ENCODE measurements at regions not wholly inside any gene's neighbourhood (a gene's known extent, or its start where the extent isn't known, plus 50 kb on each side); places are given as distances from the start of the nearest gene placed in this dataset.
A peak's percentile ranks its signal among the peaks of the same experiment; 100 is the strongest.

DNA sequence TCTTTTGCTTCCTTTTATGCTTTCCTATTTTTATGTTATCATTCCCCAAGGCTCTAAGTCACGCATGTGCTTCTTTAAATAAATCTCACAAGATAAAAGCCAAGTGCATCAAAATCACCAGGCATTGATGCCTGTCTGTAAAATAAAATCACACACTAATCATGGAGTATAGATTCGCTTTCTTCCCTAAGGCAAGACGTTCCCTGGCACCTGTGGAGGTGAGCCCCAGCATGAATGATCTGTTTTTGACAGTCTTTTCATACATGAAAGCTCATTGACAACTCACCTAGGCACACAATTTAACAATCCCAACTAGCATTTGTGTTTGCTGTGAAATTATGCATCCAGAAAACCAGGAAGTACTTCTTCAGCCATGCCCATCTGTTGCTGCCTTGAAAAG lies 146.9 kb upstream of the DMAC1 start:
- Histone ChIP-seq H3K36me3 (ENCODE audit: control insufficient read depth in 2 of 3, insufficient read depth in 3 of 3, low read length in 3 of 3) (no peaks in the 10 kb centered on the region), H3K4me3 (ENCODE audit: low read length) (no peak overlapping the region), H3K9me3 (ENCODE audit: control insufficient read depth in 2 of 3, low read length in 3 of 3) (no peaks in the 10 kb centered on the region), H3K27ac (ENCODE audit: low read depth, low read length) (no peak overlapping the region), H3K27me3 (ENCODE audit: control insufficient read depth in 2 of 2, insufficient read depth in 2 of 2, low read length in 2 of 2) (no peaks in the 10 kb centered on the region), H3K4me1 (ENCODE audit: control insufficient read depth in 2 of 2, insufficient read depth in 2 of 2, low read length in 2 of 2) (no peaks in the 10 kb centered on the region)
- DNase-seq = no peak
- Mint-ChIP-seq H3K4me1 (peaks cover 0 to 16% (median 8%) of the 10 kb centered on the region in 7 donors), H3K9me3 (peaks cover 0 to 10% (median 0%) of the 10 kb centered on the region in 11 donors), H3K36me3 (peaks cover 0 to 1% (median 0%) of the 10 kb centered on the region in 5 donors), H3K27me3 (no peaks in the 10 kb centered on the region), H3K4me3 (no peak overlapping the region), H3K27ac (no peak overlapping the region)
- ChIA-PET CTCF (no interaction called here), POLR2A (no interaction called here)
- intact Hi-C loops (cut with micrococcal nuclease) = no loop called here
- ATAC-seq = no peak

DNA sequence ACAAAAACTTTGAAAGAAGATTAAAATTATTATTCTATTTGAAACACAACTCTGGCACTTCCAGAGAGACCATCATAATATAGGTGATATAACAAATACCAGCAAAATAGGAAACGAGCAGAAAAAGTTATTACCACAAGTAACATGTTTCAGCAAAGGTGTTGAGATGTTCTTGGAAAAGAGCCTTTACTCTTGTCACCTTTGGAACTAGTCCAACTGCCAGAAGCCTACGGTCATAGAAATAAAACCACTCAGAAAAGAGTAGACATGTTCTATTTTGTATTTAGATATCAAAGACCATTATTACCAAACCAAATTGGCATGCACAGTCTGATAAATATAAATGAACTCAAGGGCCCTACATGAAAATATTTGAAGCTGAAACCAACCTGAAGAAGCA lies 145.0 kb upstream of the DMAC1 start:
- H3K9me3 Mint-ChIP-seq = peaks cover 0 to 21% (median 4%) of the 10 kb centered on the region in 11 donors
- ChIA-PET POLR2A (no interaction called here), CTCF (no interaction called here)
- DNase-seq (no peak), ATAC-seq (no peak)
- no peaks in the 10 kb centered on the region for H3K27me3 ChIP-seq (ENCODE audit: control insufficient read depth in 2 of 2, insufficient read depth in 2 of 2, low read length in 2 of 2)
- H3K4me1 ChIP-seq (ENCODE audit: control insufficient read depth in 2 of 2, insufficient read depth in 2 of 2, low read length in 2 of 2) = no peaks in the 10 kb centered on the region
- H3K27me3 Mint-ChIP-seq = no peaks in the 10 kb centered on the region
- H3K27ac ChIP-seq (ENCODE audit: low read depth, low read length) = no peak overlapping the region
- H3K4me1 Mint-ChIP-seq = peaks cover 0 to 16% (median 8%) of the 10 kb centered on the region in 7 donors
- no peak overlapping the region for H3K4me3 Mint-ChIP-seq
- no peak overlapping the region for H3K27ac Mint-ChIP-seq
- no peaks in the 10 kb centered on the region for H3K9me3 ChIP-seq (ENCODE audit: control insufficient read depth in 2 of 3, low read length in 3 of 3)
- intact Hi-C loops (cut with micrococcal nuclease) = no loop called here
- H3K36me3 Mint-ChIP-seq = peaks cover 0 to 7% (median 4%) of the 10 kb centered on the region in 5 donors
- H3K36me3 ChIP-seq (ENCODE audit: control insufficient read depth in 2 of 3, insufficient read depth in 3 of 3, low read length in 3 of 3) = no peaks in the 10 kb centered on the region
- H3K4me3 ChIP-seq (ENCODE audit: low read length) = no peak overlapping the region

DNA sequence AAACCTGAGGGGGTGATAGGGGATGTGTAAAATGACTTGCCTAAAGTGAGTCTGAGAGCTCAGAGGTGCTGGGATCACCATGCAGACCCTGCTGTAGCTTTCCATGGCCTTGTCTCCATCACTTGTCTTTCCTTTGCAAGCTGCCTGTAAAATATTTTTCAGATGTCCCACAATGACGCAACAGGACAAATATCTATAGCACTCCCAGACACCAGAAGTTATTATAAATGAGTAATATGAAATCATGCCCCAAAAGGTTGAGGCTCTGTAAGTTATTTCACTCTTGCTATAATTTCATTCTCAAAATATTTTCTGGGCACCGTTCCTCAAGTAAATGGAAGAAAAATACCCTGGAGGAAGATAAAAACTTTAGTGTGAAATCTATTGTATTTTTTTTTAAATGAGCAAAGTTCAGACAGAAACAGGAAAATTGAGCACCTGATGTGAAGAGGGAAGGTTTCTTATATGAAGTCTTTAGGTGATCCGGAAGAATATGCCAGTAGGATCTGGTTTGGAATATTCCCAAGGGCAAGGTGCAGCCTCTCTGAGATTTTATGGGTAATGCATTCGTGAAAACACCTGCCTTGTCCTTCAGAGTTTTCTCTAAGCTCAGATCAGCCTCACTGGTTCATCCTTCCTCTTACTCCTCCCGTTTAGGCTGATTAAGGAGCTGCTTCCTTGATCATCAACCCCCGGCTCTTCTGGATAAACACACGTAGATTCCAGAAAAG lies 138.3 kb upstream of the DMAC1 start:
- Mint-ChIP-seq H3K4me3 (peak overlapping the region in 2 of 10 donors; percentile 6 to 27), H3K9me3 (peaks cover 0 to 25% (median 5%) of the 10 kb centered on the region in 11 donors), H3K36me3 (peaks cover 0 to 18% (median 4%) of the 10 kb centered on the region in 5 donors), H3K4me1 (peaks cover 9 to 41% (median 30%) of the 10 kb centered on the region in 7 donors), H3K27me3 (no peaks in the 10 kb centered on the region), H3K27ac (peak overlapping the region in 8 of 9 donors; percentile 3 to 98 (median 65))
- intact Hi-C loops (cut with micrococcal nuclease) = loop anchor here (2.0 to 10.0 kb wide), 4 partner anchors 139 to 326 kb away; partner anchors contain the start of gene DMAC1 (in 1 of the 2)
- Histone ChIP-seq H3K27ac (ENCODE audit: low read depth, low read length) (no peak overlapping the region), H3K36me3 (ENCODE audit: control insufficient read depth in 2 of 3, insufficient read depth in 3 of 3, low read length in 3 of 3) (no peaks in the 10 kb centered on the region), H3K4me3 (ENCODE audit: low read length) (no peak overlapping the region), H3K9me3 (ENCODE audit: control insufficient read depth in 2 of 3, low read length in 3 of 3) (no peaks in the 10 kb centered on the region), H3K4me1 (ENCODE audit: control insufficient read depth in 2 of 2, insufficient read depth in 2 of 2, low read length in 2 of 2) (peaks cover 19 to 29% of the 10 kb centered on the region in 2 donors), H3K27me3 (ENCODE audit: control insufficient read depth in 2 of 2, insufficient read depth in 2 of 2, low read length in 2 of 2) (no peaks in the 10 kb centered on the region)
- no peak for DNase-seq
- POLR2A ChIA-PET = no interaction called here
- ATAC-seq = no peak
- CTCF ChIA-PET = no interaction called here

DNA sequence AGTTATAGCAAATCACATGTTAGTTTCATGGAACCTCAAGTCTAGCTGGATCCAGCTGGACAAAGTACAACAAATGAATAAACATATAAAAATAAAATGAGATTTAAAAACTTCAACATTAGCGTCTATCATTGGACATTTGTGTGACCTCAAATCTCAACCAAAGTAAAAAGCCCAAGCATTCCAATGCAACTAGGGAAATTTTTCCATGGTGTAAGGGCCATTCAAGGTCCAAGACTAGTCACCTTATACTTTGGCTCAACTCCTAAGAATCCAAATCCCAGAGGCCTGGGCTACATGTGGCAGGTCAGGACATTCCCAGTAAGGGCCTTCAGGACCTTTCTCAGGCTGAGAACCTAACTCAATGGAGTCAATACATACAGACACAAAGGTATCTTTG lies 137.4 kb upstream of the DMAC1 start:
- POLR2A ChIA-PET = interaction anchor here (1.0 to 1.7 kb wide), 5 partner anchors 24 to 139 kb away, joined by 3 to 6 read pairs (median 4); partner anchors contain the start of gene DMAC1
- Mint-ChIP-seq H3K4me1 (peaks cover 9 to 41% (median 30%) of the 10 kb centered on the region in 7 donors), H3K27me3 (no peaks in the 10 kb centered on the region), H3K36me3 (peaks cover 0 to 18% (median 4%) of the 10 kb centered on the region in 5 donors), H3K27ac (peak overlapping the region in 7 of 9 donors; percentile 28 to 98 (median 95)), H3K4me3 (peak overlapping the region in 1 of 10 donors; percentile 75), H3K9me3 (peaks cover 0 to 25% (median 5%) of the 10 kb centered on the region in 11 donors)
- Histone ChIP-seq H3K4me1 (ENCODE audit: control insufficient read depth in 2 of 2, insufficient read depth in 2 of 2, low read length in 2 of 2) (peaks cover 19 to 29% of the 10 kb centered on the region in 2 donors), H3K27me3 (ENCODE audit: control insufficient read depth in 2 of 2, insufficient read depth in 2 of 2, low read length in 2 of 2) (no peaks in the 10 kb centered on the region), H3K27ac (ENCODE audit: low read depth, low read length) (no peak overlapping the region), H3K9me3 (ENCODE audit: control insufficient read depth in 2 of 3, low read length in 3 of 3) (no peaks in the 10 kb centered on the region), H3K36me3 (ENCODE audit: control insufficient read depth in 2 of 3, insufficient read depth in 3 of 3, low read length in 3 of 3) (no peaks in the 10 kb centered on the region), H3K4me3 (ENCODE audit: low read length) (no peak overlapping the region)
- ATAC-seq = no peak
- CTCF ChIA-PET = interaction anchor here (0.6 to 0.8 kb wide), 2 partner anchors 91 to 316 kb away, joined by 3 read pairs; no protein-coding TSS in a partner anchor
- DNase-seq = no peak
- intact Hi-C loops (cut with micrococcal nuclease) = loop anchor here (2.0 to 10.0 kb wide), 4 partner anchors 138 to 325 kb away; partner anchors contain the start of gene DMAC1 (in 1 of the 2)

DNA sequence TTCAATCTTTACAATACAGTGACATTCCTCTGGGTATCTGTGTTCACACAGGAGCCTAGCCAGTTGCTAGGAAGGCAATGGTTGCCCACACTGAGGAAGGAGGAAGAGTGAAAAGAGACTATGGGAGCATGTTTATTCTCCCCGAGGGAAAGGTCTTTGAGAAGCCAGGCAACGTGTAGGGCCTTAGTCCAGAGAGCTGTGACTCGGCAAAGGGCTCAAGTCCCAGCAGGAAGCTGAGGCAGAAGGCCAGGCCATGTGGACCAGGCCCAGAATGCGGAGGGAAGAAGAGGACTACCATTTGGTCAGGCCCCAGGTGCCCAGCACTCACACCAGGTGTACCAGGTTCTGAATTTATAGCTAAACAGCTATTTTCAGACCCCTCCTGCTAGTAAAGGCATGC lies 136.6 kb upstream of the DMAC1 start:
- Mint-ChIP-seq H3K4me1 (peaks cover 8 to 41% (median 30%) of the 10 kb centered on the region in 7 donors), H3K36me3 (peaks cover 0 to 18% (median 4%) of the 10 kb centered on the region in 5 donors), H3K27ac (peak overlapping the region; percentile 90 to 99 (median 96)), H3K4me3 (peak overlapping the region; percentile 39 to 85 (median 78)), H3K27me3 (no peaks in the 10 kb centered on the region), H3K9me3 (peaks cover 0 to 18% (median 5%) of the 10 kb centered on the region in 11 donors)
- Histone ChIP-seq H3K27me3 (ENCODE audit: control insufficient read depth in 2 of 2, insufficient read depth in 2 of 2, low read length in 2 of 2) (no peaks in the 10 kb centered on the region), H3K27ac (ENCODE audit: low read depth, low read length) (peak overlapping the region; percentile 58), H3K36me3 (ENCODE audit: control insufficient read depth in 2 of 3, insufficient read depth in 3 of 3, low read length in 3 of 3) (no peaks in the 10 kb centered on the region), H3K4me1 (ENCODE audit: control insufficient read depth in 2 of 2, insufficient read depth in 2 of 2, low read length in 2 of 2) (peaks cover 19 to 29% of the 10 kb centered on the region in 2 donors), H3K9me3 (ENCODE audit: control insufficient read depth in 2 of 3, low read length in 3 of 3) (no peaks in the 10 kb centered on the region), H3K4me3 (ENCODE audit: low read length) (peak overlapping the region; percentile 41)
- CTCF ChIA-PET = interaction anchor here (0.6 to 0.8 kb wide), 2 partner anchors 90 to 315 kb away, joined by 3 read pairs; no protein-coding TSS in a partner anchor
- intact Hi-C loops (cut with micrococcal nuclease) = loop anchor here (2.0 to 10.0 kb wide), 4 partner anchors 137 to 324 kb away; partner anchors contain the start of gene DMAC1 (in 1 of the 2)
- POLR2A ChIA-PET = interaction anchor here (0.9 to 2.1 kb wide), 8 partner anchors 15 to 139 kb away, joined by 3 to 6 read pairs (median 4); partner anchors contain the start of gene DMAC1
- DNase-seq (peak in 2 of 9 donors; percentile 11 to 16), ATAC-seq (no peak)

DNA sequence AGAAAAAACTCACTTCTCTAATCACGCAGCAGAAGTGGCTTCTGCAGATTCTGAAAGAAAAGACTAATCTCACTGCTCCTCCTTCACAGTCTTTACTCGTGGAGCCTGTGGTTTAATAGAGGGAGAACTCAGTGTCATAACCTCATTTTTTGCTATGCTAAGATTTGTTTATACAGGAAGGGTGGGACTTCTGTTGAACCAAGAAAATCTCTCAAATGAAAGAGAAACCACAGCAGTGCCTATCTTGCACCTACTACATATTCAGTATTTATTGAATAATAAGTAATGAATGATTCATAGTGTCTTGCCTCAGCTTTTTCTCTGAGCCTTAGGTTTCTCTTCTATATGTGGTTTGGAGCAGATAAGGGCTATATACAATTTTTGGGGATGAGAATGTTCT lies 136.1 kb upstream of the DMAC1 start:
- DNase-seq (peak in 7 of 9 donors; percentile 54 to 83 (median 74)), ATAC-seq (peak; percentile 97)
- ChIA-PET CTCF (no interaction called here), POLR2A (interaction anchor here (0.9 to 2.1 kb wide), 6 partner anchors 14 to 136 kb away, joined by 3 to 6 read pairs (median 4); partner anchors contain the start of gene DMAC1)
- Histone ChIP-seq H3K4me3 (ENCODE audit: low read length) (peak overlapping the region; percentile 41), H3K36me3 (ENCODE audit: control insufficient read depth in 2 of 3, insufficient read depth in 3 of 3, low read length in 3 of 3) (no peaks in the 10 kb centered on the region), H3K9me3 (ENCODE audit: control insufficient read depth in 2 of 3, low read length in 3 of 3) (no peaks in the 10 kb centered on the region), H3K4me1 (ENCODE audit: control insufficient read depth in 2 of 2, insufficient read depth in 2 of 2, low read length in 2 of 2) (peaks cover 19 to 29% of the 10 kb centered on the region in 2 donors), H3K27me3 (ENCODE audit: control insufficient read depth in 2 of 2, insufficient read depth in 2 of 2, low read length in 2 of 2) (no peaks in the 10 kb centered on the region), H3K27ac (ENCODE audit: low read depth, low read length) (peak overlapping the region; percentile 58)
- Mint-ChIP-seq H3K36me3 (peaks cover 0 to 19% (median 4%) of the 10 kb centered on the region in 5 donors), H3K27me3 (no peaks in the 10 kb centered on the region), H3K4me1 (peaks cover 9 to 45% (median 35%) of the 10 kb centered on the region in 7 donors), H3K27ac (peak overlapping the region; percentile 90 to 99 (median 96)), H3K9me3 (peaks cover 0 to 17% (median 5%) of the 10 kb centered on the region in 11 donors), H3K4me3 (peak overlapping the region; percentile 63 to 85 (median 78))
- intact Hi-C loops (cut with micrococcal nuclease) = loop anchor here (1.0 to 10.0 kb wide), 9 partner anchors 12 to 365 kb away; partner anchors contain the start of gene DMAC1 (in 2 of the 2)
